ENCODE measurements at regions not wholly inside any gene's neighbourhood (a gene's known extent, or its start where the extent isn't known, plus 50 kb on each side); places are given as distances from the start of the nearest gene placed in this dataset.
"Not testable (repeated sequence)": the region's sequence is repeated elsewhere in the genome, so short reads cannot be mapped to it uniquely, and the experiment has no call there.

DNA sequence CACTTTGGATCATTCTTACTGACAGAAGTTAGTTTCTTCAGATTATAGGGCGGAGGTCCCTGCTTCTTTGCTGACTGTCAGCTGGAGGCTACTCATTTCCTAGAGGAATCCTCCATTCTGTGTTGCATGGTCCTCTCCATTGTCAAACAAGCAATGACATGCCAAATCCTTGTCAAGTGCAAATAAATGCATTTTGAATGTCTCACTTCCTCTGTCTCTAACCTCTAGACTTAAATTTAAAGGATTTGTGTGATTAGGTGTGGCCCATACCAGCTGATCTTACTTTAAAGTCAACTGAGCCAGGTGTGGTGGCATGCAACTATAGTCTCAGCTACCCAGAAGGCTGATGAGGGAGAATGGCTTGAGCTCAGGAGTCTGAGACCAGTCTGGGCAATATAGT lies 458.4 kb upstream of the CCDC179 start:
- no peak for ATAC-seq
- TF ChIP-seq, protein P1, sequence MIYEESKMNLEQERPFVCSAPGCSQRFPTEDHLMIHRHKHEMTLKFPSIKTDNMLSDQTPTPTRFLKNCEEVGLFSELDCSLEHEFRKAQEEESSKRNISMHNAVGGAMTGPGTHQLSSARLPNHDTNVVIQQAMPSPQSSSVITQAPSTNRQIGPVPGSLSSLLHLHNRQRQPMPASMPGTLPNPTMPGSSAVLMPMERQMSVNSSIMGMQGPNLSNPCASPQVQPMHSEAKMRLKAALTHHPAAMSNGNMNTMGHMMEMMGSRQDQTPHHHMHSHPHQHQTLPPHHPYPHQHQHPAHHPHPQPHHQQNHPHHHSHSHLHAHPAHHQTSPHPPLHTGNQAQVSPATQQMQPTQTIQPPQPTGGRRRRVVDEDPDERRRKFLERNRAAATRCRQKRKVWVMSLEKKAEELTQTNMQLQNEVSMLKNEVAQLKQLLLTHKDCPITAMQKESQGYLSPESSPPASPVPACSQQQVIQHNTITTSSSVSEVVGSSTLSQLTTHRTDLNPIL (CRISPR knock-in tag; IDR thresholded peaks at IDR 0.05; ENCODE audit: low read depth): no peak
- no peak for TF ChIP-seq CSDC2 (CRISPR knock-in tag; IDR thresholded peaks at IDR 0.05)
- TF ChIP-seq ZNF8 (CRISPR knock-in tag; IDR thresholded peaks at IDR 0.05): no peak
- TF ChIP-seq, protein P2, sequence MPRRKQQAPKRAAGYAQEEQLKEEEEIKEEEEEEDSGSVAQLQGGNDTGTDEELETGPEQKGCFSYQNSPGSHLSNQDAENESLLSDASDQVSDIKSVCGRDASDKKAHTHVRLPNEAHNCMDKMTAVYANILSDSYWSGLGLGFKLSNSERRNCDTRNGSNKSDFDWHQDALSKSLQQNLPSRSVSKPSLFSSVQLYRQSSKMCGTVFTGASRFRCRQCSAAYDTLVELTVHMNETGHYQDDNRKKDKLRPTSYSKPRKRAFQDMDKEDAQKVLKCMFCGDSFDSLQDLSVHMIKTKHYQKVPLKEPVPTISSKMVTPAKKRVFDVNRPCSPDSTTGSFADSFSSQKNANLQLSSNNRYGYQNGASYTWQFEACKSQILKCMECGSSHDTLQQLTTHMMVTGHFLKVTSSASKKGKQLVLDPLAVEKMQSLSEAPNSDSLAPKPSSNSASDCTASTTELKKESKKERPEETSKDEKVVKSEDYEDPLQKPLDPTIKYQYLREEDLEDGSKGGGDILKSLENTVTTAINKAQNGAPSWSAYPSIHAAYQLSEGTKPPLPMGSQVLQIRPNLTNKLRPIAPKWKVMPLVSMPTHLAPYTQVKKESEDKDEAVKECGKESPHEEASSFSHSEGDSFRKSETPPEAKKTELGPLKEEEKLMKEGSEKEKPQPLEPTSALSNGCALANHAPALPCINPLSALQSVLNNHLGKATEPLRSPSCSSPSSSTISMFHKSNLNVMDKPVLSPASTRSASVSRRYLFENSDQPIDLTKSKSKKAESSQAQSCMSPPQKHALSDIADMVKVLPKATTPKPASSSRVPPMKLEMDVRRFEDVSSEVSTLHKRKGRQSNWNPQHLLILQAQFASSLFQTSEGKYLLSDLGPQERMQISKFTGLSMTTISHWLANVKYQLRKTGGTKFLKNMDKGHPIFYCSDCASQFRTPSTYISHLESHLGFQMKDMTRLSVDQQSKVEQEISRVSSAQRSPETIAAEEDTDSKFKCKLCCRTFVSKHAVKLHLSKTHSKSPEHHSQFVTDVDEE (CRISPR knock-in tag; IDR thresholded peaks at IDR 0.05): no peak
- no peak for TF ChIP-seq ISL1 (CRISPR knock-in tag; IDR thresholded peaks at IDR 0.05)
- no peak for TF ChIP-seq ESRRG (CRISPR knock-in tag; IDR thresholded peaks at IDR 0.05)
- no peak for TF ChIP-seq TCF4 (CRISPR knock-in tag; IDR thresholded peaks at IDR 0.05; ENCODE audit: borderline replicate concordance)
- TF ChIP-seq ZNF70 (CRISPR knock-in tag; IDR thresholded peaks at IDR 0.05): no peak
- TF ChIP-seq, protein P3, sequence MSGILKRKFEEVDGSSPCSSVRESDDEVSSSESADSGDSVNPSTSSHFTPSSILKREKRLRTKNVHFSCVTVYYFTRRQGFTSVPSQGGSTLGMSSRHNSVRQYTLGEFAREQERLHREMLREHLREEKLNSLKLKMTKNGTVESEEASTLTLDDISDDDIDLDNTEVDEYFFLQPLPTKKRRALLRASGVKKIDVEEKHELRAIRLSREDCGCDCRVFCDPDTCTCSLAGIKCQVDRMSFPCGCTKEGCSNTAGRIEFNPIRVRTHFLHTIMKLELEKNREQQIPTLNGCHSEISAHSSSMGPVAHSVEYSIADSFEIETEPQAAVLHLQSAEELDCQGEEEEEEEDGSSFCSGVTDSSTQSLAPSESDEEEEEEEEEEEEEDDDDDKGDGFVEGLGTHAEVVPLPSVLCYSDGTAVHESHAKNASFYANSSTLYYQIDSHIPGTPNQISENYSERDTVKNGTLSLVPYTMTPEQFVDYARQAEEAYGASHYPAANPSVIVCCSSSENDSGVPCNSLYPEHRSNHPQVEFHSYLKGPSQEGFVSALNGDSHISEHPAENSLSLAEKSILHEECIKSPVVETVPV (CRISPR knock-in tag; IDR thresholded peaks at IDR 0.05): no peak
- TF ChIP-seq, protein P4, sequence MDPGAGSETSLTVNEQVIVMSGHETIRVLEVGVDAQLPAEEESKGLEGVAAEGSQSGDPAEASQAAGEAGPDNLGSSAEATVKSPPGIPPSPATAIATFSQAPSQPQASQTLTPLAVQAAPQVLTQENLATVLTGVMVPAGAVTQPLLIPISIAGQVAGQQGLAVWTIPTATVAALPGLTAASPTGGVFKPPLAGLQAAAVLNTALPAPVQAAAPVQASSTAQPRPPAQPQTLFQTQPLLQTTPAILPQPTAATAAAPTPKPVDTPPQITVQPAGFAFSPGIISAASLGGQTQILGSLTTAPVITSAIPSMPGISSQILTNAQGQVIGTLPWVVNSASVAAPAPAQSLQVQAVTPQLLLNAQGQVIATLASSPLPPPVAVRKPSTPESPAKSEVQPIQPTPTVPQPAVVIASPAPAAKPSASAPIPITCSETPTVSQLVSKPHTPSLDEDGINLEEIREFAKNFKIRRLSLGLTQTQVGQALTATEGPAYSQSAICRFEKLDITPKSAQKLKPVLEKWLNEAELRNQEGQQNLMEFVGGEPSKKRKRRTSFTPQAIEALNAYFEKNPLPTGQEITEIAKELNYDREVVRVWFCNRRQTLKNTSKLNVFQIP (CRISPR knock-in tag; IDR thresholded peaks at IDR 0.05; ENCODE audit: borderline replicate concordance, low read depth): no peak
- TF ChIP-seq SNAI2 (CRISPR knock-in tag; IDR thresholded peaks at IDR 0.05): no peak

DNA sequence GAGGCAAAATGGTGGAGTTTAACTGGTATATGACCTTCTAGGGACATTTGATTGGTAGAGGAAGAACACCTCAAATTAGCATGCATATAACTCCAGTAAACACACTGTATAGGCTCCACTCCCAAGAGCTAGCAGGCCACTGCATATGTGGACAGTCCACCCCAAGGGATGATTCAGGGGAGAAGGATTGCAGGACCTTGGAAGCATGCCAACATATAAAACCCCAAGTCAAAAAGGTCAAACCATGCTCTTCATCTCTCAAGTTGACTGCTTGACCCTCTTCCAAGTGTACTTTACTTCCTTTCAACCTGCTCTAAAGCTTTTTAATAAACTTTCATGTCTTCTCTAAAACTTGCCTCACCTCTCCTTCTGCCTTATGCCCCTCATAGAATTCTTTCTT lies 459.9 kb upstream of the CCDC179 start:
- ATAC-seq: no peak

DNA sequence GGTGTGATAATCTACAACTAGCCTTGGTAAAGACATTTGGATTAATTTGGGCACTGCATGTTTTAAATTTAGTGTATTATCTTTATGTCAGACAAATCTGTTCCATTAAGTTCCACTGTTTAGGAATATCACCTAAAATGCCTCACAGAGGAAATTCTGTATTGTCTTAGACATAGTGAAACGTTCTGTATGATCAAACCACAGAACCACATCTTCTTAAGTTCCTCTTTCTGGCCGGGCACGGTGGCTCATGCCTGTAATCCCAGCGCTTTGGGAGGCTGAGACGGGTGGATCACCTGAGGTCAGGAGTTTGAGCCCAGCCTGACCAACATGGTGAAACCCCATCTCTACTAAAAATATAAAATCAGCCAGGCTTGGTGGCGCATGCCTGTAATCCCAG lies 475.3 kb upstream of the CCDC179 start:
- not testable (repeated sequence) for ATAC-seq

More for the DNA sequence above, 459.9 kb upstream of the CCDC179 start:
- TF ChIP-seq ZFP3 (CRISPR knock-in tag; IDR thresholded peaks at IDR 0.05) (no peak), OSR1 (CRISPR knock-in tag; IDR thresholded peaks at IDR 0.05) (no peak), TCF4 (CRISPR knock-in tag; IDR thresholded peaks at IDR 0.05; ENCODE audit: borderline replicate concordance) (no peak), BACH2 (CRISPR knock-in tag; IDR thresholded peaks at IDR 0.05; ENCODE audit: borderline replicate concordance) (no peak), GLIS3 (CRISPR knock-in tag; IDR thresholded peaks at IDR 0.05) (no peak), ARNTL (CRISPR knock-in tag; IDR thresholded peaks at IDR 0.05; ENCODE audit: borderline replicate concordance, low read depth) (no peak), ZNF8 (CRISPR knock-in tag; IDR thresholded peaks at IDR 0.05) (no peak), PPARA (CRISPR knock-in tag; IDR thresholded peaks at IDR 0.05; ENCODE audit: borderline replicate concordance) (no peak)
- TF ChIP-seq, protein P5, sequence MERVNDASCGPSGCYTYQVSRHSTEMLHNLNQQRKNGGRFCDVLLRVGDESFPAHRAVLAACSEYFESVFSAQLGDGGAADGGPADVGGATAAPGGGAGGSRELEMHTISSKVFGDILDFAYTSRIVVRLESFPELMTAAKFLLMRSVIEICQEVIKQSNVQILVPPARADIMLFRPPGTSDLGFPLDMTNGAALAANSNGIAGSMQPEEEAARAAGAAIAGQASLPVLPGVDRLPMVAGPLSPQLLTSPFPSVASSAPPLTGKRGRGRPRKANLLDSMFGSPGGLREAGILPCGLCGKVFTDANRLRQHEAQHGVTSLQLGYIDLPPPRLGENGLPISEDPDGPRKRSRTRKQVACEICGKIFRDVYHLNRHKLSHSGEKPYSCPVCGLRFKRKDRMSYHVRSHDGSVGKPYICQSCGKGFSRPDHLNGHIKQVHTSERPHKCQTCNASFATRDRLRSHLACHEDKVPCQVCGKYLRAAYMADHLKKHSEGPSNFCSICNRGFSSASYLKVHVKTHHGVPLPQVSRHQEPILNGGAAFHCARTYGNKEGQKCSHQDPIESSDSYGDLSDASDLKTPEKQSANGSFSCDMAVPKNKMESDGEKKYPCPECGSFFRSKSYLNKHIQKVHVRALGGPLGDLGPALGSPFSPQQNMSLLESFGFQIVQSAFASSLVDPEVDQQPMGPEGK (CRISPR knock-in tag; IDR thresholded peaks at IDR 0.05; ENCODE audit: borderline replicate concordance): no peak
- TF ChIP-seq, protein P1 (CRISPR knock-in tag; IDR thresholded peaks at IDR 0.05; ENCODE audit: low read depth): no peak

DNA sequence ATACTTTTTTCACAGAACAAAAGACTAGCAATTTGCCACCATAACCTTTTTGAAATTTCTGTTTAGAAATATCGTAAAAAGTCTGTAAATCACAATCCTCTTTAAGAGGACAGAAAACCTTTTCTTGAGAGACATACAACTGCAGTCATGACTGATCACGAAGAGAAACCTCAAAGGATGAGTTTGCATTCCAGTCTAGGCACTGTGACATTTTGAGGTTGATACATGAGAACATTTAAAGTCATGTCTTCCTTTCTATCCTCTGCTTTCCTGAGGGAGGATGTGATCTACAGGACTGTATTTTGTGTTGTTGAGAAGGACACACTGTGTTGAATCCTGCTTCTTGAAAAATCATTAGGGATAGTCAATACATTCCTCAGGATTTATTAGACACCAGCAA lies 476.7 kb upstream of the CCDC179 start:
- TF ChIP-seq ZNF8 (CRISPR knock-in tag; IDR thresholded peaks at IDR 0.05) (no peak), ZNF565 (CRISPR knock-in tag; conservative IDR thresholded peaks at IDR 0.05; ENCODE audit: low read depth) (no peak)
- TF ChIP-seq, protein P5 (CRISPR knock-in tag; IDR thresholded peaks at IDR 0.05; ENCODE audit: borderline replicate concordance): no peak

More for the DNA sequence above, 476.7 kb upstream of the CCDC179 start:
- no peak for ATAC-seq
